Fibroblast of skin of left biceps (primary cell): ENCODE measurements at regions not wholly inside any gene's neighbourhood (a gene's known extent, or its start where the extent isn't known, plus 50 kb on each side); places are given as distances from the start of the nearest gene placed in this dataset.

Experiments used
- DNase-seq, 2 experiments: peaks; one replicate each; pipeline ENCODE4 v3.0.0-alpha.2; 2013; ENCODE audit warnings: low read depth in 2 of 2

GRCh38 chr5:4873652-4874051, 266.5 kb upstream of the ADAMTS16 start:
- no peak for DNase-seq

DNA sequence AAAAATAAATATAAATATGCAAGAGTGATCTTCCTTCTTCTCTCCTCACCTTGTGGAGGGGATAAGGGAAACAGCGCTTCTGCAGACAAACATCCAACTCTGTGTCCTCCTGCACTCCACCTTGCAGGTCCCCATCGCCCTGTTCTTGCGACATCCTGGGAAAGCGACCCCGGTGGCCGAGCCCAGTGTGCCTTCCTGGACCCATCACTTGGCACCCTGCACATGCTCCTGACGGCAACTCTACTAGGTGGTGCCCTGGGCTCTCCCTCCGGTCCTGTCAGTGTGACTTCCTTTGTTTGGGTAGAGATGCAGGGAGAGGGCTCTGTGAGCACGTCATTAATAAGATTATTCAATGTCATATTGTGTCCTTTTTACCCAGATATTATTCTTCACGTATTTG, 266.0 kb upstream of the ADAMTS16 start:
- no peak for DNase-seq

GRCh38 chr5:4875942-4876341, 264.2 kb upstream of the ADAMTS16 start:
- DNase-seq = no peak

DNA sequence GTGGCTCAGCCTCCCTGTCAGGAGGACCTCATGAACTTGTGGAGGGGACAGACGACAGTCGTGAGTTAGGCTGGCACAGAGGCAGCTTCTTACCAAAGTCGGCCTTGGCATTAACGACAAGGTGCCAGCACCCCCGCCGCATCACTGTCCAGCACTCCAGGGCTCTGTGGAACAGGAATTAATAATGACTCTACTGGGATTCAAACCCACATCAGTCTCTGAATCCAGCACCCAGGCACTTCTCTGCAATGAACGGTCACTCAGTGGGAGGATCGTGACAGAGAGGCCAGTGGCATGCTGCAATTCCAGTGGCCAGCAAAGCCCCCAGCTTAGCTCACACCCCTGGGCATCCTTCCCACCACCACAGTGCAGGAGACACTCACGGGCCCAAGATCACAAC, 263.3 kb upstream of the ADAMTS16 start:
- DNase-seq = no peak

DNA sequence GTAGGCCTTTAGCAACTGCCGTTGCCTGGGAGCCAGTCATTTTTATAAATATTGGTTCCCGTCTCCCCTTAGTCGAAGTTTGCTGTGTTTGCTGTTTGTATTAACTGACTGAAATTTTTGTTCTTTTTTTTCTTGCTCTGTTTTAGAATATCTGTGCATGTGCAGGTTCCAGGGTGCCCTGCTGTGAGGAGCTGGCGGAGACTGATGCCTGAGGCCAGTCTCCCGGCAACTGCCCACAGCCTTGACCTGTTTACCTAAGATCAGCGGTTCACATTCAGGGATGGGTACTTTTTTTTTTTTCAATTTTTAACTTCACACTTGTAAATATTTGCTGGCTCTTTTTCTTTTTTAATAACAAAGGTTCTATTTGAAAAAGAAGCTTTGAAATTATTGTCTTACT, 262.6 kb upstream of the ADAMTS16 start:
- no peak for DNase-seq

GRCh38 chr5:4879075-4879474, 261.1 kb upstream of the ADAMTS16 start:
- DNase-seq = no peak

GRCh38 chr5:4879693-4880303, 260.3 kb upstream of the ADAMTS16 start:
- DNase-seq = peak; percentile 14 to 20

- no peak for DNase-seq
Observed at GRCh38 chr5:4880304-4880741, 259.8 kb upstream of the ADAMTS16 start.

GRCh38 chr5:4881366-4882002, 258.6 kb upstream of the ADAMTS16 start:
- no peak for DNase-seq

GRCh38 chr5:4882186-4882585, 257.9 kb upstream of the ADAMTS16 start:
- DNase-seq = no peak

DNA sequence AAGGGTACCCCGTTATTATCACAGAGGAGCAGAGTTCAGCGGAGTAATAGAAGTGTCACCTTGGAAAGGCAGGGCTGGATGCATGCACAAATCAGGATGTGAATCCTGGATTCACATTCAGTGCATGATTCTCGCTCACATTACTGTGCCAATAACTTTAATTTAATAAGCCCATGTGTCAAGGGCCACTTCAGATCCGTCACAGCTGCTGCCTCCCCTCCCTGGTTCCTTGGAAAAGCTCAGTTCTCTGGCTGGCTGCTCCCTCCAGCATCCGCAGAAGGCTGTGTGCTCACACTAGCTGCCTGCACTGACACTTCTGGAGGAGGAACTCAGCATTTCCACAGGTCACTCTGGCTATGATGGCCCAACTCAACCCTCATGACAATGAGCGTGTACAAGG, 256.8 kb upstream of the ADAMTS16 start:
- no peak for DNase-seq

- DNase-seq = no peak
Observed at GRCh38 chr5:4893063-4893744, 246.9 kb upstream of the ADAMTS16 start.

DNA sequence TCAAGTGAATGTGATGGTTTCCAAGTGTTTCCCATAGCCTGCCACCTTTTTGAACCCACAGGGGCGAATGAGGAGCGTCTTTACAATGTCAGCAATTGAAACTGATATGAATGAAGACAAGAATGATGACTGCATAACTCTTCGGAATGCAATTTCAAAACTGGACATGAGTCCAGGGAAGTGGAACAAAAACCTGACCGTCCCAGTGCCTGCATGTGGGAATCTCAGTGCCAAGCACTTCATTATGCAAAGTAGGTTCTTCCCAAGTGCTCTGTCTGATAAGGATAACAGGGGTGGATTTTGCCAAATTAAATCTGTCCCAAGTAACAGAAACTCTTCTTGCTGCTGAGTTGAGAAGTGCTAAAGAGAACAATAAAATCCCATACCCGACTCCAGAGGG, 243.8 kb upstream of the ADAMTS16 start:
- DNase-seq = no peak

DNA sequence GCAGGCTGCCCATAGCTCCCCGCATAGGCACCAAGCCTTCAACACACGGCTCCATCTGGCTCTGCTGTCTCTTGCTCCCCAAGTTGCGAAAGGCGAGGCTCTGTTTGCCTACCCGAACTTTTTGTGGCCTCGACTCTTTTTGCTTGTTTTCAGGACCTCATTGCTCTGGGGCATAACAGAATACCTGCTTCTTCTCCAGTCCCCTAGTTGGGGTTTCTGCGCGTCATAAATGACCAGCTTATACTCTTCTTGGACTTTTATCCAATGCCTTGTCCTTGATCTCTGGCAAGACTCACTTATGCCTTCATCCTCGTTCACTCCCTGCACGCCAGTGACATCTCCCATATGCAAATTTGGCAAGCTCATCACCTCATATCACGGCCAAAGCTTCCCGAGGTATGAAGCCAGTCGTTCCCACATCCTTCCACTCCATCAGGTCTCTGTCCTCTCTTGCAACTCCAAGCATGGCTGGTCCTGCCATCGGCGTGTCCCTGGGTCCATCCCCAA, 238.8 kb upstream of the ADAMTS16 start:
- no peak for DNase-seq

GRCh38 chr5:4901924-4902323, 238.2 kb upstream of the ADAMTS16 start:
- DNase-seq = no peak

DNA sequence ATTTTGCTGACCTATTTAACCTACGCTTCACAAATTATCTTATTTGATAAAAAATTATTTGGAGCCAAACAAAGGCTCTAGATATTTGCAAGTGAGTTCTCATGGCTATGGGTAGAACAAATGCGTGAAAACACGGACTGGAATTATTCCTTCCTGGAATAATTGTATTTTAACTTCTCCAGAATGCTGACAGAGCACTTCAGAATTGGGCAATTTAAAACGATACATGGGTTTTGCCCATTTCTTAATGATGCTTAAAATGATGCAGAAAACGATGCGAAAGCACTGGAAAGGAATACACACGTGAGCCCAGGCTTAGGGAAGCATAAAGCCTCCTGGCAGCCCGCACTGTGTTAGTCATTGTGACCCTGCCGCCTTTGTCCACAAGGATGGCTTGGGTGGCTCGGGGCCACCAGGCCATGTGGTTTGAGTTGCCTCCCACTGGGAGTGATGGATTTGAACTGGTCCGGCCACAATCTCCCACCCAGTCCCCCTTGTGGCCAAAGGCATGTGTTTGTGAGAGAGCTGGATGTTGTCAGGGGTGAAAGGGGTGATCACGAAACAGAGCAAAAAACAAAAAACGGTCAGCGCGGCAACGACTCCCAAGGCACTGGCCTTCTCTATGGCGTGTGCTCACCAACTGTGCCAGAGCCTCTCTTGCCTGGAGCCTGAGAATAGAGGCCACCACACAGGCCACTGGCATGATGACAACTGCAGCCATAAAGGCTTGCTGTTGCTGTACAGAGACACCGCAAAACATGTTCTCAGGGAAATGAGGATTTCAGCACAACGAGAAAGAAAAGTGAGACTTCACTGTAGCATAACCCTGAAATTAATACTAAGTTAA, 234.2 kb upstream of the ADAMTS16 start:
- DNase-seq = no peak

DNA sequence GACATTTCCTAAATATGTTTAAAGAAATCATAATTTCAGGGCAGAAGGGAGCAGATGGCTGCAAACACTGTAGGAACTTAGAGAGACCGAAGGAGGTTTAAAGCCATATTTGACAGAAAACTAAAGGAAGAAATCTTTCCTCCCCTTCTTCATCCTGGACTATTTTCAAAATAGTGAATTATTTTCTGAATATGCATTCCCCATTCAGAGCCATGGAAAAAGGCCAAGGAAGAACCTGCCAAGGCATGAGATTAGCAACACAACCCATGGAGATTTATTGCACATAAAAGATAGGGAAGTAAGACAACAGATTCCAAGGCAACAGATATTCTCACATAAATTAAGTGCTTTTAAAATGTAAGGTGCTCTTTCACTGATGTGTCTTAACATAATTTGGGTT, 233.3 kb upstream of the ADAMTS16 start:
- DNase-seq = no peak

DNA sequence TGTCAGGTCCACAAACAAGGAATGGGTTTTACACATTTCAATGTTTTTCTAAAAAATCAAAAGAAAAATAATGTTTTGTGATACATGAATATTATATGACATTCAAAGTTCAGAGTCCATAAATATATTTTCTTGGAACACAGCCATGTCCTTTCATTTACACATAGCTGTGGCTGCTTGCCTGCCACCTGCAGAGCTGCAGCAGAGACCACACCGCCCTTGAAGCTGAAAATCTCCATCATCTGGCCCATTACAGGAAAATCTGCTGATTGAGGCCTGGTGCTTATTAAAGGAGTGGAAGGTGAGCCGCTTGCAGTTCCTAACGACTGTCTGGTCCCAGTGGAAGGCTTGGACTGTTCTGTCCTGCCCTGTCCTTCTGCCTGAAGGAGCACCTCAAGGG, 232.6 kb upstream of the ADAMTS16 start:
- no peak for DNase-seq

DNA sequence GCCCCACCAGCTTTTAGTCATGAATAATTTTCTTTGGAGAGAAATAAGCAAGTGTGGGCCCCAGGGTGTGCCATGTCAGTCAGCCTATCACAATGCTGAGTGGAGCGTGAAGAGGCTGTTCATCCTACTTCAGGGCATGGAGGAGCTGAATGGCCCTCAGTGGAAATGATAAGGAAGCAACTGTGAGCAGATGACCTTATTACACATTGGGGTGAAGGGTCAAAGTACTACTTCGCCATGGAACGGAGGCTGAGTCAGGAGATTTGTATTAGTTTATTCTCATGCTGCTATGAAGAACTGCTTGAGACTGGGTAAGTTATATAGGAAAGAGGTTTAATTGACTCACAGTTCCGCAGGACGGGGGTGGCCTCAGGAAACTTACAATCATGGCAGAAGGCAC, 231.0 kb upstream of the ADAMTS16 start:
- DNase-seq = no peak

- no peak for DNase-seq
Observed at GRCh38 chr5:4911646-4912403, 228.3 kb upstream of the ADAMTS16 start.

GRCh38 chr5:4921929-4922328, 218.2 kb upstream of the ADAMTS16 start:
- DNase-seq = no peak
